ENCODE measurements at regions not wholly inside any gene's neighbourhood (a gene's known extent, or its start where the extent isn't known, plus 50 kb on each side); places are given as distances from the start of the nearest gene placed in this dataset.

GRCh38 chr6:112470950-112471349, 123.8 kb downstream of the RFPL4B start:
- no peaks in the 10 kb centered on the region for H3K9me1 ChIP-seq (replicated peaks; ENCODE audit: control insufficient read depth, extremely low read depth, insufficient read depth, low read length)
- intact Hi-C loops (cut with micrococcal nuclease) (no loop called here), dilution Hi-C loops (cut with MboI; ENCODE audit: extremely low pct_ligation_motif_present, low sequenced_read_pairs) (no loop called here)
- no peak overlapping the region for H3K9ac ChIP-seq (replicated peaks; ENCODE audit: extremely low read depth, insufficient read depth, low read length)
- H4K20me1 ChIP-seq (replicated peaks; ENCODE audit: control insufficient read depth, extremely low read depth, insufficient read depth, low read length), result no peaks in the 10 kb centered on the region
- H3K27ac ChIP-seq (ENCODE audit: insufficient read depth, low read depth, low read length), result no peak overlapping the region
- no peak overlapping the region for H3K4me2 ChIP-seq (ENCODE audit: insufficient read depth, low read length)
- no peak overlapping the region for H2AFZ ChIP-seq (ENCODE audit: low read depth, low read length)
- no peaks in the 10 kb centered on the region for H3K27me3 ChIP-seq (ENCODE audit: control insufficient read depth in 2 of 2, insufficient read depth in 2 of 2, low read length in 2 of 2)
- TF ChIP-seq CTCF (IDR thresholded peaks at IDR 0.05; ENCODE audit: extremely low read depth in 1 of 2, insufficient read depth in 1 of 2, low read depth in 1 of 2, low read length in 2 of 2), result no peak
- no peak for TF ChIP-seq MYC (IDR thresholded peaks at IDR 0.05; ENCODE audit: low read depth, low read length)
- TF ChIP-seq FOS (IDR thresholded peaks at IDR 0.05; ENCODE audit: borderline replicate concordance, insufficient read depth, low read length), result no peak
- no peak for TF ChIP-seq POLR2A (IDR thresholded peaks at IDR 0.05; ENCODE audit: low read depth, low read length)
- no peak for TF ChIP-seq JUN (IDR thresholded peaks at IDR 0.05; ENCODE audit: borderline replicate concordance, insufficient read depth, insufficient read length, low read depth)
- TF ChIP-seq POLR2AphosphoS5 (IDR thresholded peaks at IDR 0.05; ENCODE audit: insufficient read depth, low read depth, low read length), result no peak
- TF ChIP-seq EZH2 (IDR thresholded peaks at IDR 0.05; ENCODE audit: borderline replicate concordance, low read depth, low read length, severe bottlenecking), result no peak
- no peak for TF ChIP-seq GATA2 (IDR thresholded peaks at IDR 0.05; ENCODE audit: insufficient read depth, insufficient read length, low read depth, low read length)
- TF ChIP-seq MAX (IDR thresholded peaks at IDR 0.05; ENCODE audit: insufficient read depth, insufficient read length), result no peak
- CTCF ChIA-PET, result no interaction called here
- H3K79me2 ChIP-seq (ENCODE audit: control insufficient read depth, insufficient read depth, low read length), result no peaks in the 10 kb centered on the region
- POLR2A ChIA-PET, result no interaction called here
- H3K9me3 ChIP-seq (replicated peaks; ENCODE audit: control insufficient read depth, insufficient read depth, low read length), result no peaks in the 10 kb centered on the region
- DNase-seq (ENCODE audit: low read depth, low spot score), result no peak
- no peaks in the 10 kb centered on the region for H3K36me3 ChIP-seq (ENCODE audit: control insufficient read depth in 2 of 2, extremely low read depth in 1 of 2, insufficient read depth in 2 of 2, low read length in 2 of 2)
- no TSS peak for BruUV-seq (replicated peaks)
- no peak for FAIRE-seq
- no peaks in the 10 kb centered on the region for H3K4me1 ChIP-seq (ENCODE audit: control insufficient read depth, extremely low read depth, insufficient read depth, low read length)
- no peak overlapping the region for H3K4me3 ChIP-seq (replicated peaks in 1 of 3; ENCODE audit: insufficient read depth in 1 of 3, low read depth in 1 of 3, low read length in 3 of 3)

Data from endothelial cell of umbilical vein (primary cell).